ENCODE measurements at regions not wholly inside any gene's neighbourhood (a gene's known extent, or its start where the extent isn't known, plus 50 kb on each side); places are given as distances from the start of the nearest gene placed in this dataset.

DNA sequence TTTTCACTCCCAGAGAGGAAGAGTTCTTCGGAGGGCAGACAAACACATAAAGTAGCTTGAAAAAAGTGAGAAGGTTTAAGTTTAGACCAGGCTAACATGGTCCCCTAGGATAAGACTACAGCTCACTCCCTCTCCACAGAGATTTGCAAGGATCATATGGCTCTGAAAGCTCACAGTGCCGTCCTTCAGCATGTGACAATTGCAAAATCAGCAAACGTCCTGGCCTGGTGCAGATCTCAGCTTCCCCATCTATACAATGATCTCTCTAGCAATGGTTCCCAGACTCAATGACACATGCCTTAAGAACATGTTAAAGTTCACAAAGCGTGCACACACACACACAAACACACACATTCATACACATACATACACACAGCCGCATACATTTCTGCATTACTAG is 327.6 kb downstream of the ACTL7B start:
- Histone ChIP-seq H3K9me3 (ENCODE audit: control insufficient read depth, low read depth, low read length) (no peaks in the 10 kb centered on the region), H4K20me1 (ENCODE audit: control insufficient read depth, insufficient read depth, insufficient read length) (no peaks in the 10 kb centered on the region), H3K23ac (ENCODE audit: insufficient read length, low read depth, low read length) (no peak overlapping the region), H3K27me3 (ENCODE audit: insufficient read depth, low read length) (no peaks in the 10 kb centered on the region), H4K91ac (ENCODE audit: insufficient read length, low read depth, low read length) (no peak overlapping the region), H2BK20ac (ENCODE audit: low read depth, low read length, poor library complexity, severe bottlenecking) (no peak overlapping the region), H3K18ac (ENCODE audit: insufficient read length, low read depth, low read length) (no peak overlapping the region), H3K9ac (ENCODE audit: extremely low read depth, insufficient read length, low read length) (no peak overlapping the region), H3K27ac (ENCODE audit: insufficient read length, low read depth, low read length) (no peak overlapping the region), H3T11ph (ENCODE audit: low read length) (no peak overlapping the region), H2AK5ac (ENCODE audit: insufficient read length, low read length) (no peak overlapping the region), H2AFZ (ENCODE audit: low read length) (no peak overlapping the region), H3K14ac (ENCODE audit: insufficient read depth, low read length) (no peak overlapping the region), H3K79me2 (ENCODE audit: insufficient read depth, low read length) (no peaks in the 10 kb centered on the region), H3K79me1 (ENCODE audit: insufficient read depth, low read depth, low read length, poor library complexity, severe bottlenecking) (no peaks in the 10 kb centered on the region), H4K5ac (ENCODE audit: insufficient read length, low read depth, low read length) (no peak overlapping the region), H2BK120ac (ENCODE audit: low read depth, low read length, poor library complexity, severe bottlenecking) (no peak overlapping the region), H2BK5ac (ENCODE audit: insufficient read length, low read length) (no peak overlapping the region), H2BK12ac (ENCODE audit: insufficient read length, low read depth, low read length) (no peak overlapping the region), H3K4me2 (ENCODE audit: insufficient read depth, insufficient read length, low read length) (no peak overlapping the region), H3K23me2 (ENCODE audit: insufficient read length, low read depth, low read length, poor library complexity, severe bottlenecking) (no peaks in the 10 kb centered on the region), H4K8ac (replicated peaks; ENCODE audit: insufficient read length, low read depth, low read length) (no peak overlapping the region), H3K4ac (ENCODE audit: low read depth, low read length) (no peak overlapping the region), H3K56ac (ENCODE audit: insufficient read length, low read depth, low read length) (no peak overlapping the region), H3K4me1 (ENCODE audit: insufficient read depth, low read length) (no peaks in the 10 kb centered on the region), H2BK15ac (ENCODE audit: low read depth, low read length) (no peak overlapping the region)
- Mint-ChIP-seq H3K27ac (no peak overlapping the region), H3K36me3 (ENCODE audit: insufficient read depth in 1 of 3, low read depth in 3 of 3) (no peaks in the 10 kb centered on the region), H3K27me3 (ENCODE audit: low read depth) (no peaks in the 10 kb centered on the region; the same call in 1 of the 2 replicates), H3K9me3 (no peaks in the 10 kb centered on the region; a peak in 1 of 5 replicates), H3K4me3 (no peak overlapping the region), H3K4me1 (no peaks in the 10 kb centered on the region)
- TF ChIP-seq CTCF (conservative IDR thresholded peaks at IDR 0.05) = no peak
- DNase-seq = no peak
- WGBS (ENCODE audit: extremely low coverage, insufficient read length, low lambda C conversion rate) = no CpG with 5 or more reads among the region's 5 CpGs
